Fibroblast of lung (primary cell): ENCODE measurements at regions not wholly inside any gene's neighbourhood (a gene's known extent, or its start where the extent isn't known, plus 50 kb on each side); places are given as distances from the start of the nearest gene placed in this dataset.

Source experiments
- DNase-seq, 2 donors: peaks; one replicate each; pipeline versions ENCODE4 v3.0.0 to v3.0.0-alpha.2; 2010; ENCODE audit warnings: low read depth in 2 of 2
- H2AFZ ChIP-seq: 2 replicates; pipeline ENCODE4 v1.5.1; 2012; ENCODE audit warnings: low read length, control low read depth, inconsistent platforms
- H3K27ac ChIP-seq: 2 replicates; pipeline ENCODE4 v1.5.1; 2011; ENCODE audit warnings: low read length, control low read depth; ENCODE audit not compliant: insufficient read depth
- H3K27me3 ChIP-seq: 2 replicates; pipeline ENCODE4 v1.5.1; 2011; ENCODE audit warnings: mild to moderate bottlenecking, low read length; ENCODE audit not compliant: control insufficient read depth, insufficient read depth
- H3K36me3 ChIP-seq: 2 replicates; pipeline ENCODE4 v1.5.1; 2011; ENCODE audit warnings: low read length; ENCODE audit not compliant: control insufficient read depth, insufficient read depth
- H3K4me1 ChIP-seq: 2 replicates; pipeline ENCODE4 v1.5.1; 2011; ENCODE audit warnings: low read length; ENCODE audit not compliant: control insufficient read depth, insufficient read depth; ENCODE audit errors: extremely low read depth
- H3K4me2 ChIP-seq: 2 replicates; pipeline ENCODE4 v1.5.1; 2011; ENCODE audit warnings: low read length, control low read depth; ENCODE audit not compliant: insufficient read depth; ENCODE audit errors: extremely low read depth
- H3K4me3 ChIP-seq, 4 experiments: fragments of 200-600 bp in 1 of 4; sonication (generic) in 1 of 4; replicated peaks in 1 of 4; 2 replicates each; pipeline ENCODE4 v1.5.1; 2011 to 2016; ENCODE audit warnings: low read length in 4 of 4, low read depth in 3 of 4, mild to moderate bottlenecking in 3 of 4, control low read depth in 2 of 4, inconsistent platforms in 1 of 4, mixed read lengths in 1 of 4; ENCODE audit not compliant: insufficient read depth in 1 of 4; ENCODE audit errors: control extremely low read depth in 1 of 4
- H3K79me2 ChIP-seq: 2 replicates; pipeline ENCODE4 v1.5.1; 2012; ENCODE audit warnings: mild to moderate bottlenecking, low read length, inconsistent platforms; ENCODE audit not compliant: control insufficient read depth, insufficient read depth
- H3K9ac ChIP-seq: 2 replicates; pipeline ENCODE4 v1.5.1; 2011; ENCODE audit warnings: mild to moderate bottlenecking, low read length, control low read depth; ENCODE audit not compliant: insufficient read depth
- H3K9me3 ChIP-seq: 2 replicates; pipeline ENCODE4 v1.5.1; 2012; ENCODE audit warnings: low read depth, low read length; ENCODE audit not compliant: control insufficient read depth, insufficient read depth
- H4K20me1 ChIP-seq: 2 replicates; pipeline ENCODE4 v1.5.1; 2011; ENCODE audit warnings: low read length; ENCODE audit not compliant: control insufficient read depth, insufficient read depth; ENCODE audit errors: extremely low read depth
- EZH2 ChIP-seq: IDR thresholded peaks from 2 replicates; pipeline ENCODE4 v1.5.1; 2012; ENCODE audit warnings: low read length, control low read depth, mild to moderate bottlenecking; ENCODE audit errors: missing control alignments
- TF ChIP-seq, protein P1 (sequence below), 2 donors: IDR thresholded peaks in 1 of 2; conservative IDR thresholded peaks in 1 of 2; 1 replicate in 1 of 2; 2 replicates in 1 of 2; pipeline ENCODE4 v1.5.1; 2011 to 2012; ENCODE audit warnings: low read length in 2 of 2, control low read depth in 1 of 2, inconsistent platforms in 1 of 2, low read depth in 1 of 2, mild to moderate bottlenecking in 1 of 2

- Histone ChIP-seq H3K4me1 (no peaks in the 10 kb centered on the region), H3K27ac (no peak overlapping the region), H3K9me3 (no peaks in the 10 kb centered on the region), H4K20me1 (no peaks in the 10 kb centered on the region), H3K79me2 (no peaks in the 10 kb centered on the region), H3K4me3 (no peak overlapping the region), H3K36me3 (no peaks in the 10 kb centered on the region), H3K4me2 (no peak overlapping the region), H3K27me3 (no peaks in the 10 kb centered on the region), H2AFZ (no peak overlapping the region), H3K9ac (no peak overlapping the region)
- no peak for TF ChIP-seq EZH2
- TF ChIP-seq, protein P1, sequence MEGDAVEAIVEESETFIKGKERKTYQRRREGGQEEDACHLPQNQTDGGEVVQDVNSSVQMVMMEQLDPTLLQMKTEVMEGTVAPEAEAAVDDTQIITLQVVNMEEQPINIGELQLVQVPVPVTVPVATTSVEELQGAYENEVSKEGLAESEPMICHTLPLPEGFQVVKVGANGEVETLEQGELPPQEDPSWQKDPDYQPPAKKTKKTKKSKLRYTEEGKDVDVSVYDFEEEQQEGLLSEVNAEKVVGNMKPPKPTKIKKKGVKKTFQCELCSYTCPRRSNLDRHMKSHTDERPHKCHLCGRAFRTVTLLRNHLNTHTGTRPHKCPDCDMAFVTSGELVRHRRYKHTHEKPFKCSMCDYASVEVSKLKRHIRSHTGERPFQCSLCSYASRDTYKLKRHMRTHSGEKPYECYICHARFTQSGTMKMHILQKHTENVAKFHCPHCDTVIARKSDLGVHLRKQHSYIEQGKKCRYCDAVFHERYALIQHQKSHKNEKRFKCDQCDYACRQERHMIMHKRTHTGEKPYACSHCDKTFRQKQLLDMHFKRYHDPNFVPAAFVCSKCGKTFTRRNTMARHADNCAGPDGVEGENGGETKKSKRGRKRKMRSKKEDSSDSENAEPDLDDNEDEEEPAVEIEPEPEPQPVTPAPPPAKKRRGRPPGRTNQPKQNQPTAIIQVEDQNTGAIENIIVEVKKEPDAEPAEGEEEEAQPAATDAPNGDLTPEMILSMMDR (conservative IDR thresholded peaks at IDR 0.05 in 1 of 2, IDR thresholded peaks at IDR 0.05 in 1 of 2; ENCODE audit: low read depth in 1 of 2, low read length in 2 of 2) = no peak
- no peak for DNase-seq
Measured at GRCh38 chr17:73952480-73953205, 250.8 kb upstream of the RPL38 start.

DNA sequence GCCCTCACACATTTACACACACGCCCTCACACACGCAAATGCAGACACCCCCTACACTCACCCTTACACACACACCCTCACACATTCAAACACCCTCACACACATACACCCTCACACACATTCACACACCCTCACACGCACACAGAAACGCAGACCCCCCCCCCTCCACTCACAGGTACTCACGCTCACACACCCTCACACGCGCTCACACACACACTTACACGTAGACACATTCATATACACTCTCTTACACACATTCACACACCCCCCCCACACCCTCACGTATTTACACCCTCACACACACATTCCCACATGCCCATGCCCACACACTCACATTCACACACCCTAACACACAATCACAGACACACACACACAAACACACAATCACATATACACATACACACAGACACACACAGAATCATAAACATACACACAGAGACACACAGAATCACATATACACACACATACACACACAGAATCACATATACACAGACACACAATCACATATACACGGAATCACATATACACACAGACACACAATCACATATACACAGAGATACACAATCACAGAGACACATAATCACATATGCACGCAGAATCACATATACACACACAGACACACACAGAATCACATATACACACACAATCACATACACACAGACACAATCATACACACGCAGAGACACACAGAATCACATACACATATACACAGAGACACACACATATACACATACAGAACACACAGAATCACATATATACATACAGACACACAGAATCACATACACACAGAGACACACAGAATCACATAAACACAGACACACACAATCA lies 250.1 kb upstream of the RPL38 start:
- Histone ChIP-seq H3K36me3 (no peaks in the 10 kb centered on the region), H3K79me2 (no peaks in the 10 kb centered on the region), H2AFZ (no peak overlapping the region), H3K9me3 (no peaks in the 10 kb centered on the region), H3K4me2 (no peak overlapping the region), H3K4me1 (no peaks in the 10 kb centered on the region), H3K4me3 (no peak overlapping the region), H3K27me3 (no peaks in the 10 kb centered on the region), H4K20me1 (no peaks in the 10 kb centered on the region), H3K9ac (no peak overlapping the region), H3K27ac (no peak overlapping the region)
- TF ChIP-seq EZH2 = no peak
- TF ChIP-seq, protein P1 (conservative IDR thresholded peaks at IDR 0.05 in 1 of 2, IDR thresholded peaks at IDR 0.05 in 1 of 2; ENCODE audit: low read depth in 1 of 2, low read length in 2 of 2) = no peak
- DNase-seq = no peak

DNA sequence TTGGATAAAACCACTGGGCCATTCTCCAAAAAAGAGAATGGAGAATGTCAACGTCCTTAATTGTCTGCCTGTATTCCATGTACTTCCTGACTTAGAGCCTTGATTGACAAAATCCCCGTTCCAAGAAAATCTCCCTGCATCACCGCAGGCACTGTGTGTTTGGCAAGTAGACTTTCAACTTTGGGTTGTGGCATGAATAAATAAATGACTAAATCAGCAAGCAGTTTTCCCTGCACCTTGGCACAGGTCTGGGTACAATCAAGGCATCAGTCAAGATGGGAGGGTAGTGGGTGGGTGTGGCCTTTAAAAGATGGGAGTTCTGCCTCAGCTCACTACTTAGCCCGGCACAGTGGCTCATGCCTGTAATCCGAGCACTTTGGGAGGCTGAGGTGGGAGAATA lies 248.5 kb upstream of the RPL38 start:
- Histone ChIP-seq H3K9me3 (no peaks in the 10 kb centered on the region), H4K20me1 (no peaks in the 10 kb centered on the region), H3K27ac (no peak overlapping the region), H3K36me3 (no peaks in the 10 kb centered on the region), H3K79me2 (no peaks in the 10 kb centered on the region), H3K27me3 (no peaks in the 10 kb centered on the region), H3K4me1 (no peaks in the 10 kb centered on the region), H2AFZ (no peak overlapping the region), H3K4me2 (no peak overlapping the region), H3K4me3 (no peak overlapping the region), H3K9ac (no peak overlapping the region)
- no peak for DNase-seq
- no peak for TF ChIP-seq EZH2
- TF ChIP-seq, protein P1 (conservative IDR thresholded peaks at IDR 0.05 in 1 of 2, IDR thresholded peaks at IDR 0.05 in 1 of 2; ENCODE audit: low read depth in 1 of 2, low read length in 2 of 2) = no peak
